Mammary epithelial cell (primary cell): ENCODE measurements at regions not wholly inside any gene's neighbourhood (a gene's known extent, or its start where the extent isn't known, plus 50 kb on each side); places are given as distances from the start of the nearest gene placed in this dataset.

ENCODE experiments used
- EZH2 ChIP-seq: IDR thresholded peaks from 2 replicates; pipeline ENCODE4 v1.6.1; 2012; ENCODE audit warnings: low read length, inconsistent platforms, borderline replicate concordance
- TF ChIP-seq, protein P1 (sequence below), 2 donors: IDR thresholded peaks in 1 of 2; conservative IDR thresholded peaks in 1 of 2; 2 replicates each; pipeline ENCODE4 v1.5.1; 2011 to 2012; ENCODE audit warnings: inconsistent platforms in 2 of 2, low read length in 2 of 2, mild to moderate bottlenecking in 2 of 2, control low read depth in 1 of 2, low read depth in 1 of 2; ENCODE audit not compliant: insufficient read depth in 1 of 2; ENCODE audit errors: extremely low read depth in 1 of 2

DNA sequence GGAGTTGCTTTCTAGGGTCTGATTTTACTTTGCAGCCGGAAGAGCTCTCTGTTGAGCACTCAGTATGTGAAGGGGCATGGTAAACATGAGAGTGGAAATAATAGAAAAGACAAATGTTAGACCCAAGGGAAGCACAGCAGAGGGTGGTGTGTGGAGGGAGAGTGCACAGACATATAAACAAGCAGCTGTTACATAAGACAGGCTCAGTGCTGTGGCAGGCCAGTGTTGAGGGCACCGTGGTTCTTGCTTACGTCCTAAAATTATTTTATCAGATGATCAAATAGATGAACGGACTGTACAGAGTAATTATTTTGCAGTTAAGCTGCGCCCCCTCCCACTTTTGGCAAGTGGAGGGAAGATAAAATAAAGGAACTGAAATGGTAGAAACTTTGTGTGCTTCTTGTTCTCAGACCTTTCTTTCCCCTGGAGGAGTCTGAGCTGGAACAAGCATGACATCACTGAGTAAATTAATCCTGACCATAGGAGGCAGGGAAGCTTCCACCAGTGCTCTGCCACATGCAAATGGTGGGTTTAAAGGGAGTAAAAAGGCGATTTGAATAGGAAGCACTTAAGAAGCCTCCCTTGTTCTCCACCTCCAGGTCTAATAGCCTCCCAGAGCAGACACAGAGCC is 205.6 kb downstream of the IL20RB start:
- TF ChIP-seq, protein P1, sequence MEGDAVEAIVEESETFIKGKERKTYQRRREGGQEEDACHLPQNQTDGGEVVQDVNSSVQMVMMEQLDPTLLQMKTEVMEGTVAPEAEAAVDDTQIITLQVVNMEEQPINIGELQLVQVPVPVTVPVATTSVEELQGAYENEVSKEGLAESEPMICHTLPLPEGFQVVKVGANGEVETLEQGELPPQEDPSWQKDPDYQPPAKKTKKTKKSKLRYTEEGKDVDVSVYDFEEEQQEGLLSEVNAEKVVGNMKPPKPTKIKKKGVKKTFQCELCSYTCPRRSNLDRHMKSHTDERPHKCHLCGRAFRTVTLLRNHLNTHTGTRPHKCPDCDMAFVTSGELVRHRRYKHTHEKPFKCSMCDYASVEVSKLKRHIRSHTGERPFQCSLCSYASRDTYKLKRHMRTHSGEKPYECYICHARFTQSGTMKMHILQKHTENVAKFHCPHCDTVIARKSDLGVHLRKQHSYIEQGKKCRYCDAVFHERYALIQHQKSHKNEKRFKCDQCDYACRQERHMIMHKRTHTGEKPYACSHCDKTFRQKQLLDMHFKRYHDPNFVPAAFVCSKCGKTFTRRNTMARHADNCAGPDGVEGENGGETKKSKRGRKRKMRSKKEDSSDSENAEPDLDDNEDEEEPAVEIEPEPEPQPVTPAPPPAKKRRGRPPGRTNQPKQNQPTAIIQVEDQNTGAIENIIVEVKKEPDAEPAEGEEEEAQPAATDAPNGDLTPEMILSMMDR (conservative IDR thresholded peaks at IDR 0.05 in 1 of 2, IDR thresholded peaks at IDR 0.05 in 1 of 2; ENCODE audit: extremely low read depth in 1 of 2, insufficient read depth in 1 of 2, low read depth in 1 of 2, low read length in 2 of 2), result no peak
- no peak for TF ChIP-seq EZH2
